HG03432 (cell line): ENCODE measurements at regions not wholly inside any gene's neighbourhood (a gene's known extent, or its start where the extent isn't known, plus 50 kb on each side); places are given as distances from the start of the nearest gene placed in this dataset.

ENCODE experiments used
- ATAC-seq: cut with Tn5 transposase; IDR thresholded peaks from one replicate; pipeline ENCODE4 v1.9.1; 2021; ENCODE audit warnings: mild to moderate bottlenecking, moderate library complexity; ENCODE audit not compliant: unreplicated experiment

GRCh38 chr15:70409388-70409787, 311.7 kb upstream of the TLE3 start:
- ATAC-seq = no peak

GRCh38 chr15:70407955-70408354, 310.2 kb upstream of the TLE3 start:
- ATAC-seq = no peak

- no peak for ATAC-seq
Measured at GRCh38 chr15:70407336-70407670, 309.6 kb upstream of the TLE3 start.

- no peak for ATAC-seq
Measured at GRCh38 chr15:70406617-70407335, 309.1 kb upstream of the TLE3 start.

GRCh38 chr15:70401709-70402108, 304.0 kb upstream of the TLE3 start:
- no peak for ATAC-seq

- ATAC-seq = no peak
Measured at GRCh38 chr15:70400766-70401541, 303.2 kb upstream of the TLE3 start.

- ATAC-seq = no peak
Measured at GRCh38 chr15:70399204-70399603, 301.5 kb upstream of the TLE3 start.

GRCh38 chr15:70398694-70399093, 301.0 kb upstream of the TLE3 start:
- ATAC-seq = no peak

GRCh38 chr15:70396807-70397206, 299.1 kb upstream of the TLE3 start:
- no peak for ATAC-seq

GRCh38 chr15:70395164-70395563, 297.4 kb upstream of the TLE3 start:
- no peak for ATAC-seq

GRCh38 chr15:70390723-70391122, 293.0 kb upstream of the TLE3 start:
- ATAC-seq = no peak

- no peak for ATAC-seq
Measured at GRCh38 chr15:70387993-70388392, 290.3 kb upstream of the TLE3 start.

GRCh38 chr15:70387081-70387480, 289.4 kb upstream of the TLE3 start:
- ATAC-seq = no peak

GRCh38 chr15:70385711-70386110, 288.0 kb upstream of the TLE3 start:
- ATAC-seq = no peak

GRCh38 chr15:70385052-70385451, 287.3 kb upstream of the TLE3 start:
- no peak for ATAC-seq

- no peak for ATAC-seq
Measured at GRCh38 chr15:70383856-70384255, 286.1 kb upstream of the TLE3 start.

GRCh38 chr15:70382762-70383458, 285.2 kb upstream of the TLE3 start:
- no peak for ATAC-seq

- ATAC-seq = no peak
Measured at GRCh38 chr15:70382009-70382749, 284.5 kb upstream of the TLE3 start.

GRCh38 chr15:70379938-70380883, 282.5 kb upstream of the TLE3 start:
- no peak for ATAC-seq

GRCh38 chr15:70379134-70379533, 281.4 kb upstream of the TLE3 start:
- ATAC-seq = no peak
